HS-27A (cell line): ENCODE measurements at regions not wholly inside any gene's neighbourhood (a gene's known extent, or its start where the extent isn't known, plus 50 kb on each side); places are given as distances from the start of the nearest gene placed in this dataset.

Experiments used
- DNase-seq: peaks from one replicate; pipeline ENCODE4 v3.0.0-alpha.2; 2012; ENCODE audit warnings: low read depth, missing footprints

DNA sequence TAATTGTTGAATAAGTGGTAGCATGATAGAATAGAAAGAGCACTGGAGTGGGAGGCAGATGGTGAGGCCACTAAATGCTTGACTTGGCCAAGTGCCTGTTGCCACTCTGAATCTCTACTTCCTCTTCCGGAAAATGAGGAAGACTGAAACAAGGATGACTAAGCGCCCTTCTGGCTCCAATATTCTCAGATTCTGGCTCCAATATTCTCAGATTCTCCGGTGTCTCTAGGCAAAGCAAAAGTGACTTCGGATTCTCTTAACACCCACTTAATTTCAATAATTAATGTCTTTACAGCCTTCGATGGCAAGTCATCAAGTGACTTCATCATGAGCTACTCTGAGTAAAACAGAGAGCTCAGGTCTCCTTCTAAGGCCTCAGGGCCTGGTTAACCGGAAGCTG is 402.2 kb upstream of the FGF13 start:
- no peak for DNase-seq

DNA sequence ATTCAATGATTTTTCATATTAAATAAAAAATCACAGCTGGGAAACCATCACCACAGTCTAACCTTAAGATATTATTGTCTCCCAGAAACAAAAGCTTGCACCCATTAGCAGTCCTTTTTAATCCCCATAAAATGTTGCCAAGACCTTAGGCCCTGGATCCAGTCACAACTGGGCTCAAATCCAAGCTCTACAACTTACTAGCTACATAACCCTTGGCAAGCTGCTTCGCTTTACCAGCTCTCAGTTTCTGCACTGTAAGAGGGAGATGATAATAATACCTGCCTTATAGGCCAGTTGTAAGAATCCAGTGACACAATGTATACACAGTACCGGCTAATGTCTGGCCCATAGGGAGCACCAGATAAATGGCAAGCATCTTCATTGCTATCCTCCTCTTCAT is 400.9 kb upstream of the FGF13 start:
- DNase-seq = no peak

DNA sequence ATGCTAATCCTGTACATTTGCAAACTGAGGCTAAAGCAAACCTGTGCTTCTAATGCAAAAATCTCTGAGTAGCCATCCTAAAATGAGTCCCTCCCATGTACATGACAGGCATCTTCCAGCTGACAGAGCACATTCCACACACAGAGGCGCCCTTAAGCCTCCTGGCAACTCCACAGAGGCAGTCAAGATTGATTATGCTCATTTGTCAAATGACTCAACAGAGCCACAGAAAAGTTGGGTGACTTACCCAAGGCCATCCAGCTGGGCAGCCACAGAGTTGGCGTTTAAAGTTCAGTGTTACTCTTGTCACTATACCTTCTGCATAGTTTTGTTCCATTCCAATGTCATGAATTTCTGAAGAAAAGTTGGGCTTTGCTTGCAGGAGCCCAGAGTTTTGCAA is 394.6 kb upstream of the FGF13 start:
- DNase-seq = no peak

DNA sequence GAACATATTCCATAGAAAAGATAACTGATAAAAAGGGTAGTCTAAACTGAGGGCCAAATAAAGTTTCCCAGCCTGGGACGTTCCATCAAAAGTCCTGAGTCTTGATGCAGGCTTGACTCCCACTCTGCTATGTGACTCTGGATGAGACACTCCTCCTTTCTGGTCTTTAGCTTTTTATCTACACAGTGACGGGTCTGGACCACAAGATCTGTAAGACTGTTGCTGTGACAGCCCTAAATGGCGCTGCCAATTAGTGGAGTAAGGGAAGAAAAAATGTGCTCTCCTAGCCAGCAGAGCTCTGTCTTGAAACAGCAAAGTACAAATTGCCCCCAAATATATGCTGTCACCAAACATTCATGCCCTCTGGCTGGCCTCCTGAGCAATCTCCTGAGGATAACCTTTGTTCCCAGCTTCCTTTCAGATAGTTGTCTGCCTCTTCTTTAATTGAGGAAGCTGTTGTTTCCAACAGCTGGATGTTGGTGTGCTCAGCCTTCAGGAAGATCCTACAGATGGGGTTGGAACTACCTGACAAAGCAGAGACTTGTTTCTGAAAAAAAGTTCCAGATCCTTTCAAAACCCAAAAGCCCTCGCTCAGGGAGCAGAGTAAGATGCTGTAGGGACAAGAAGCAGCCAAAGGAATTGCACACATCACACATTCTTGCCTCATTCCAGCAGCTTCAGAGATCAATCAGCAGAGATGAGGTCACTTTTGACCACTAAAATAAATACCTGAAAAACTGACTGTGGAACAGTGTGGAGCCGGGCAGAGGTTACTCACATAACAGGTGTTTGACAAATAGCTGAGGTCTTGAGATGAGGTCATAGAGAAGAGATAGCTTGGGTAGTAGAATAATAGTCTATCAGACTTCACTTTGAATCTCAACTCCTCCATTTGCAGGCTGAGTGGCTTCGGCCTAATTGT is 383.4 kb upstream of the FGF13 start:
- no peak for DNase-seq

DNA sequence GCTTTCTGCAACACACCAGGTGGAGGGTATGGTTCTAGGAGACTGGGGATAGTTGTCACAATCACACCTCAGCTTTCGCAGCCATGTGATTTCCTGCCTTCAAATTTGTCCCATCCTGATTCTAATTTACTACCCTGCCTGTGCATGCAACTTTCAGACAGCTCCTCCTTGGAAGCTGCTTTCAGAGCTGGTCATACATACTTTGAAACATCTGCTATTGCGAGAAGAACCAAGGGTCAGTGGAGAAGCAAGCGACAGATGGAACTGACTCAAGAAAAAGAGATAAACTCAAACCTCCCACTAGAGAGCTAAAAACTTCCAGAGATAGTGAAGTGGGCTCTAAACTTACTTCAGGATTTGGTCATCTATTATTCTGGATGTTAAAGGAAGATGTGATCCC is 381.7 kb upstream of the FGF13 start:
- DNase-seq = no peak

DNA sequence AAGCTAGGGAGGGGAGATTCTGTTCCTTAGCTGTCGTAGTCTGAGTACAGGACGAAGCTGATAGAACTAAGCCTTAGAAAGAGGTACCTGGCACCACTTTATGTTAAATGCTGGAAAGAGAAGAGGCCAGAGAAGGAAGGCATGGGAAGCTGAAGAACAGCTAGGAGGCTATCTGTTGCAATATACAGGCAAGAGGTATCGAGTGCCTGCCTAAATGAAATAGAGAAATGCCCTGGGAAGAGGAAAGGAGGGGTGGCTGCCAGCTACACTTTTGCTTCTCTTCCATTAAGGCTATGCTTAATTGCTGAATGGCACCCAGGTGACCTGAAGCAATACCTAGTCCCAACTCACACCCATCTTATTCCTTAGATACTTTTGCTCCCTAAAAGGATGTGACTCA is 380.4 kb upstream of the FGF13 start:
- no peak for DNase-seq

DNA sequence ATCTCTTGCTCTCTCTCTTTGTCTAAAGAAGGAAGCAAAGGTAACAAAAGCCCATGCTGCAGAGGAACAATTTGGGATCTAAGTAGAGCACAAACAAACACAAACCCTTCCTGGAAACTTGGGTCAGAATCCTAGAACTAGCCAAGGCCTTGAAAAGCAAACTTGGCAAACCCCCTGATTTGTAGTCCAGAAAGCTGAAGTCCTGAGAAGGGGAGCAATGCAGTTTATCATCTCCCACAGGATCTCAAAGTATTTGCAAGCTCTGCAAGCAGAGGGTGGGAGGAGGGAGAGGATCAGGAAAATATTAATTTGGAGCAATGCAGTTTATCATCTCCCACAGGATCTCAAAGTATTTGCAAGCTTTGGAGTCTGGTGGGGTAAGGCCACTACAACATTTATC is 379.5 kb upstream of the FGF13 start:
- DNase-seq = no peak

DNA sequence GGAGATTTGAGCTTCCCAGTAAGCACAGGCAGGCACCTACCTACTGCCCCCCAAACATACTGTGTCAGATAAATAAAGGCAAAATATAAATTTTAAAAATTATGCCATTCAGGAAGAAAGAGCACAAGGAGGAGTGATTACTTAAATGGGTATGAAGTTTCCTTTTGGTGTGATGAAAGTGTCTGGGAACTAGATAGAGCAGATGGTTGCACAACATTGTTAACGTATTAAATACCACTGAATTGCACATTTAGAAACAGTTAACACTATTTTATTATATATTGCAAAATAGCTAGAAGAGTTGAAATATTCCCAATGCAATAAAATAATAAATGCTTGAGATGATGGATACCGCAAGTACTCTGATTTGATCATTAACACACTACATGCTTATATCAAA is 374.7 kb upstream of the FGF13 start:
- DNase-seq = no peak

DNA sequence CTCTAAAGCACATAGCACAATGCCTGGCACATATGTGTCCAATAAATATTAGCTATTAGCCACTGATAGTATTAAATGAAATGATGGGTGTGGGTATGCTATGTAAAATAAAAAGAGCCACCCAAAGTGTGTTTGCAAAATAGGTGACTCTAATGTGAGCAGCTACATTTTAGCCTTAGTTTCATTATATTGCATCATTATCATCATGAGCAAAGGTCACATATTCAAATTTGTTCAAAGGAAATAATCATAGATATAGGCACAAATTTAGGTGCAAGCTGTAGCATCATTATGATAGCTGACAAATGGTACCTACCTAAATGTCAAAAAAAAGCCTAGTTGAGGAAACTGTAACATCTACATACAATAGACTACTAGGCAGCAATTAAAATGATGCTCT is 373.9 kb upstream of the FGF13 start:
- DNase-seq = no peak

DNA sequence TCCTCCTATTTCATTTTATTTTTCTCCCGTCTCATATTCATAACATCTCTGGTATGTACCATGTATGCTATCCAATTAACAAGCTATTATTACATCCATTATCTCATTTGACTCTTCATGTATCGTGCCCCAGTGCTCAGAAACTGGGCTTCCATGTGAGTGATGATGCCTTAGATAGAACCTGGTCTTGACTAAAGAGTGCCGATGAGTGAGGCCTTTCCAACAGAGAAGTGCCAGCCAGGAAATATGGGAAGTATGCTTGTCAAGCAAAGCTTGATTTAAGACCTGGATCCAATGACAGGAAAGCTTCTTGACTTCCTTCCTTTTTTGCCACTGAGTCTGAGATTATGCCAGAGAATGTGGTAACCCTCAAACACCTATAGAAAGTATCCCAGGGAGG is 371.7 kb upstream of the FGF13 start:
- DNase-seq = no peak

DNA sequence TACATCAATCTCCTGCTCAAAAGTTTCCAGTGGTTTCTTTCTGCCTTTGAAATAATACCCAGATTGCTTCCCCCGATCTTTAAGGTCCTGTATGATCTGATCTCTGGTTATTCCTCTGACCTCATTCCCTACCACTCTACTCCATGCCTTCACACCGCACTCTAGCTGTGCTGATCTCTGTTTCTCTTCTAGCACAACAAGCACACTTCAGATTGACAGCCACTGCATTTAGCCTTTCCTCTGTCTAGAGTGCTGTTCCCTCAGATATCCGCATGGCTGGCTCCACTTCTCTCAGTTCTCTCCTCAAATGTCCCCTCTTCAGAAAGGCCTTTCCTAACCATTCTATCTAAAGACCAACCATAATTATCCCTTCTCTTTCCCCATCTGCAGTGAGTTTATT is 370.4 kb upstream of the FGF13 start:
- DNase-seq = no peak

DNA sequence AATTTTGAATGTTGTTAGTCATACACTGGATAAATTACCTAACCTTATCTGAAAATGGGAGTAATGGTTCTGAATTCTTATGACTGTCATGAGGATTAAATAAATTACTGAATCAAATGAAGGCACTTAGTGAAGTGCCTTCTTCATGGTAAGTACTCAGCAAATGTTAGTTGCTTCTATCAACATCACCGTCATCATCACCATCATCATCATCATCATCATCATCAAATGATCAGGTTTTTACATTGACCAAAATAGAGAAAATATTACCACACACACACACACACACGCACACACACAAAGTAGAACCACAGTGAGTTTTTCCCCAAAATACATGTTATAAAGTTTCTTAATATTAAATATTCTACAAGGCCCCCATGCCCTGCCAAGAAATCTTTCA is 368.3 kb upstream of the FGF13 start:
- DNase-seq = no peak

DNA sequence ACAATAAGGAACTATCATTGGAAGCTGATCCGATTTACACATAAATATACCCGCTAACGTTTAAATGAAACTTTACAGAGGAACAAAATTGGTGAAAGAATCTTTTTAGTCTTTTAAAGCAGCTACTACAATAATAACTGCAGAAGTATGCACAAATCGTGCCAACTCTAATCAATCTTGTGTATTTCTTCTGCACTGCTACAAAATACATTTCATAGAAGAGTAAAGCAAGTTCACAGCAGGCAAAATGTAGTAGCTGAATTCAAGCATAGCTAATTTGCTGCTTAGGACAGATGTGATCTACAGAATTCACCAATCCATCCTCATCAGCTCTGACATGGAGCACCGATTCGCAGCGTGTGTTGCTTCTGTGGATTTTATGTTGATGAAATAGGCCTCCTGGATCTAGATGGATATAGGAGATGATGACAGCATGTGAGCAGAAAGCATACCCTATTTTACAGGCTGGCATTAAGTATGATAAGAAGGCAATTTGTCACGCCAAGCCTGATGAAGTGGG is 367.3 kb upstream of the FGF13 start:
- no peak for DNase-seq

DNA sequence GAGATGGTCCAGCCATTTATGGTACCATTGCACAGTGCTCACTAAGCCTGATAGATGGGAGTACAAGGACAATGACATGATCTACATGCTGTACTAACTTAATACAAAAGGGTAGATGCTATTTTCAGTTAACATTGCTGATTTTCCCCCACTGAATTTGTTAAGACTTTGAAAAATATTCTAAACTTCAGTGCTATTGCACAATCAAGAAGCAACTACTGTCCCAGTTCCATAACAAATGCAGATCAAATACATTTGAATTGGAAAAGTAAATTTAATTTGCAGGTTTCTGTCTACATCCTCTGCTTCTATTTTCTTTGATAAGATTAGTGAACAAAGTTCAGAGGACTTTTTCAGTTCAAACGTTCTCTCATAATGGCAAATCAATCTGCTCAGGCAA is 366.8 kb upstream of the FGF13 start:
- no peak for DNase-seq

DNA sequence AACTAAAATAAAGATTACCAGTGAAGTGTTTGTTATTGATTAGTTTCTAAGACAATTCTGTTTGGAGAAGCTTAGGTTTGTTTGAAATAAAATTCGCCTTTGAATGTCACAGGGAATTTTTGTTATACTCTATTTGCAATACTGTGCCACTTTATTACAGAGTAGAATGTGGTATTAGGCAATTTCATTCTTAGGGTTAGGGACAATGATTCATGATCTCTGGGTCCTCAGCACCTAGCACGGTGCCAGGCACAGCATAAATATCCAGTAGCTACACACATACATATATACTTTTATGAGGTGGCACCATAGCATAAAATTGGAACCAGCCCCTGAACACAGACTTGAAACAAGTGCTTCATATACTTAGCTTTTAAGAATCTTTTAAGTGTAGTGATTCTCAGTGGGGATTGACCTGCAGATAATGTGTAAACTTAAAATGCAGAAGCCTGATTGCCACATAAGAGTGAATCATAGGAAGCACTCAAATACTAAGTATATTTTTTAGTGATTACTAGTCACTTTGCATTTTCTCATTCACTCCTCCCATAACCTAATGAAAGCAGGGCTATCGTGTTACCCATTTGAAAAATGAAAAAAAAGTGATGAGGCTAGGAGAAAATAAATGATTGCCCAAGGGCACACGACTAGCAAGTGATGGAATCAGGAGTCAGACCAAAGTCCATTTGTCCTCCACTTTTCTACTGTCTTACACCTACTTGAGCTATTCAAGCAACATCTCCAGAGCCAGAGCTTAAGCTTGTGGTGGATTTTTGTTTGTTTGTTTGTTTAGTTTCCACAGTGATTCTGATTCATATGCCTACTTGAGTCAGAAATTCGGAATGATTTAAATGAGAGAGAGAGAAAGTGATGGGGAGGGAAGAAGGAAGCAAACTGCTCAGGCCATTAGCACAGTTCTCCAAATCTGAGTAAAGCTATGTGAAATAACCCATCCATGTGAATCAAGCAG is 366.0 kb upstream of the FGF13 start:
- no peak for DNase-seq

DNA sequence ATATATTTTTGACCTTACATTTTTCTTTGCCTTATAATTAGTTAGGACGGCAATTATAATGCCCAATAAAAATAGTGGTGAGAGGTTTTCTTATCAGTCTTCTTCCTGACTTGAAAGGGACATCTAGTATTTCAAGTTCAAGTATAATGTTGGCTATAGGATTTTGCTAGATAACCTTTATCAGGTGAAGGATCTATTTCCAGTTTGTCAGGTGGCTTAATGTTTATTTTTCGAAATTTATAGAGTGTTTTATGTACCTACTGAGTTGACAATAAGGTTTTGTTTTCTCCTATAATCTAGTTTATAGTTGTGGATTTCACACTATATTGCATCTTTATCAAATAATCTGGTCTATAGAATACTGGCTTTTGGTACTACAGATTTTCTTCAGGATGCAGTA is 351.8 kb upstream of the FGF13 start:
- no peak for DNase-seq

DNA sequence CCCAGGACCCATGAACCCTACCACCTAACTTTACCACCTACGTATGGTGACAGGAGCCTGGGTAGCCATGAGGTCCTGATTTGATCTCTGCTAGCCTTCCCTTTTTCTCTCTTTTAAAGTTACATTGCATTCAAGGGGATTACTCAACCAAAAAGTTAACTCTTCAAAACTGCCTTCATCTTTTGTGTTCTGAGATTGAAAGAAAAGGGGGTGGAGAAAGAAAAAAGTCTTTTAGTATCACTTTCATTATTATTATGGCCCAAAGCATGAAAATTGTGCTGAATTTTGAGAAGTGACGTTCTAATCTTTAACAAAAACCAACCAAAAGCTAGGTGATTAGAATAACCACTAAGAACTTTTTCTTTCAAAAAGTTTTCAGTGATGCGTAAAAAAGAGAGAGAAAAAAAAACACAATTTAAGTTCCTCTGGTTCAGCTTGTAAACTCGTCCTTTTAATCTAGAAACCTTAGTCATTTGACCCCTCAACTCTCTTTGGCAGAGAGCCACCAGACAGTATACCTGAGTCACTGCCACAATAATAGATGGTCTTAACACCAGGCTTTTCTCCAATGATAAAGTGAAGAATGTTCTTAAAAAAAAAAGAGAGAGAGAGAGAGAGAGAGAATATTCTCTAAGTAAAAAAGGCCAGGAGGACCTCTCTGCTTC is 347.4 kb upstream of the FGF13 start:
- DNase-seq = no peak

DNA sequence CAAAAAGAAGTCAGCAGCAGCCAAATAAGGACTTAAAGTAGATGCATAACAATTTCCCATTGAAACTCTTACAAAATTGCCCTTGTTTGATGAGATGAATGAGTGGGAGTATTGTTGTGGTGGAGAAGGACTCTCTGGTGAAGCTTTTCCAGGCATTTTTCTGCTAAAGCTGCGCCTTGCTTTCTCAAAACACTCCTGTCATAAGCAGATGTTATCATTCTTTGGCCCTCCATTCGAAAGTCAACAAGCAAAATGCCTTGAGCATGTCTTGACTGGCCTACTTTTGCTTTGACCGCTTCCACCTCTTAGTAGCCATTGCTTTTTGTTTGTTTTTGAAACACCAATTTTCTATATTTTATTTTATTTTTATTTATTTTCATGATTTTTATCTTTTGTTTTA is 340.9 kb upstream of the FGF13 start:
- DNase-seq = no peak

DNA sequence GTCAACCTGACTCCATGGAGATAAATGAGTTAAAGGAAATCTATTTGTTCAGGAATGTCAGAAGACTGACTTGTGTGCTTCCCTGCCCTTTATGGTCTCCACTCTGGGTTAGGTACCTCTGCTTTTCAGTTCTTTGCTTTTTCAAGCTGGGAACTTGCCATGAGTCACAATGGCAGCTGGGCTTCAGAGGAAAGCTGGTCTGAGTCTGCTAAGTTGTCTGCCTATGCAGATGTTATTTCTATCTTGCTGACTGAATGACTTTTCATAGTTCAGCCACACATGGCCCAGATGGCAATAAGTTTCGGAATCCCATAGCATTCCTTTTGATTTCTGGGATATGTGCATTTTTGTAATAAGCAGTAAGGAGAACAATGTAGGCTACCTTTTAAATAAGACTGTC is 337.9 kb upstream of the FGF13 start:
- no peak for DNase-seq

DNA sequence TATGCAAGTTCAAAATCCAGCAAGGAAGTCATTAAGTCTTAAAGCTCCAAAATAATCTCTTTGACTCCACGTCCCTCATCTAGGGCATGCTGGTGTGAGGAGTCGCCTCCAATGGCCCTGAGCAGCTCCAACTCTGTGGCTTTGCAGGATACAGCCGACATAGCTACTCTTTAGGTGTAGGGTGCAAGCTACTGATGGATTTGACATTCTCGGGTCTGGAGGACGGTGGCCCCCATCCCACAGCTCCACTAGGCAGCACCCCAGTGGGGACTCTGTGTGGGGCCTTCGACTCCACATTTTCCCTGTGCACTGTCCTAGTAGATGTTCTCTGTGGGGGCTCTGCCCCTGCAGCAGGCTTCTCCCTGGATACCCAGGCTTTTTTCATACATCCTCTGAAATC is 333.2 kb upstream of the FGF13 start:
- no peak for DNase-seq

DNA sequence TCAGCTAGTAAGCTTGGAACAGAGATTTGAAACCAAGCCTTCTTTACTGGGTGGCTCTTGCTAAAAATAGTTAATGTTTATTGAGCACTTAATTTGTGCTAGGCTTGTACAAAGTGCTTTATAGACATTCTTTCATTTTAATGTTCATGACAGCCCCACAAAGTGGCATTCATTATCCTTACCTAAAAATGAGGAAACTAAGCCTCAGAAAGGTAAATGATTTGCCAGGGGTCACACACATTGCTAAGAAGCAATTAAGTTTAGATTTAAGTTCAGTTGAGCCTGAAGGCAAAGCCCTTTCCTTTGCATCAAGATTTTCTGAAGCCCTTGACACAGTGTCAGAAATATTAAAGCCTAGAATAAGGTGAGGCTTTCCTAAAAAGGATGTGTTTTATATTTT is 327.5 kb upstream of the FGF13 start:
- DNase-seq = no peak

DNA sequence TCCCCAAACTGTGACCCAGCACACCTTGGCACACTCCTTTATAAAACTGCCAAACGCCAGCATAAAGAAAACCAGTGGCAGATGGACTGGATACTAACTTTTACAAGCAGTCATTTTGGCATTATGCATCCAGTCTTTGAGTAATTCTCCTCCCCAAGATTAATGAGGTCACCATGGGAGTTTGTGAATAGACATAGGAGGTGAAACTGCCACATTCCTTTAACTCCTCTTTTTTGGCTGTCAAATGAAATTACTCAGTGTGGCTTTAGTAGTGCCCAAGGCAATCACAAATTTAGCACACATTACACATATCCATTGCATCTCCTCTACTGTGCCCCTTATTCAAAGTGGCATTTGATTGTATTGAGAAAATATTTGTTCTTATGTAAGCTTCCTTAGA is 315.3 kb upstream of the FGF13 start:
- no peak for DNase-seq
